Spleen (tissue), 7 donors: ENCODE measurements at regions not wholly inside any gene's neighbourhood (a gene's known extent, or its start where the extent isn't known, plus 50 kb on each side); places are given as distances from the start of the nearest gene placed in this dataset.

Experiments used
- POLR2A ChIP-seq, 3 donors: fragments of 450-650 bp; IDR thresholded peaks; one replicate each; pipeline ENCODE4 v1.5.1; 2017; ENCODE audit warnings: antibody characterized with exemption in 3 of 3, mild to moderate bottlenecking in 1 of 3
- POLR2AphosphoS5 ChIP-seq, 3 donors: sonication (generic); formaldehyde crosslinking; IDR thresholded peaks; one replicate each; pipeline ENCODE4 v1.5.1; 2017; ENCODE audit warnings: antibody characterized with exemption in 3 of 3
- TF ChIP-seq, protein P1 (sequence below), 11 experiments: fragments of 200-600 bp in 7 of 11; fragments of 450-650 bp in 4 of 11; sonication (generic) in 4 of 11; IDR thresholded peaks in 8 of 11; conservative IDR thresholded peaks in 3 of 11; 1 replicate in 7 of 11; 2 replicates in 4 of 11; pipeline versions ENCODE4 v1.4.0 to v1.8.0; 2016 to 2021; ENCODE audit warnings: antibody characterized with exemption in 11 of 11, inconsistent platforms in 4 of 11, mild to moderate bottlenecking in 1 of 11
- donor health status: DM: no; HTN: no; CAD: no; lungs with moderate emphysema.
- donor health status: DM: no; HTN: no; CAD: no.
- donor health status: DM: no; HTN: no; CAD: no.

DNA sequence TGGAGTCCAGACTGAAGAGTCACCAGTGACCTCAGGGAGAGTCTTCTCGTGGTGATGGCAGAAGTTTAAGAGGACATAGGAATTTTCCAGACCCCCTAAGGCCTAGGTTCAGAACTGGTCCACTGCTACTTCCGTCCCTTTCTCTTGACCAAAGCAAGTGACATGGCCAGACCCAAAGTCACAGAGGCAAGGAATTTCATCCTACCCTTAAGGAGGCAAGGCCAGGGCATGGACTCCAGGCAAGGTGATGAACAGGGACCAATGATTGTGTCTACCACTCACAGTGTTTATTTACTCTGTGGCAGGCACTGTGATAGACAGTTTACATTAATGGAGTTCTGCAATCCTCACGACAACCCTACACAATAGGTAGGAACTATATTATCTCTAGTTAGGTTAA, 265.1 kb downstream of the GLI2 start:
- TF ChIP-seq, protein P1, sequence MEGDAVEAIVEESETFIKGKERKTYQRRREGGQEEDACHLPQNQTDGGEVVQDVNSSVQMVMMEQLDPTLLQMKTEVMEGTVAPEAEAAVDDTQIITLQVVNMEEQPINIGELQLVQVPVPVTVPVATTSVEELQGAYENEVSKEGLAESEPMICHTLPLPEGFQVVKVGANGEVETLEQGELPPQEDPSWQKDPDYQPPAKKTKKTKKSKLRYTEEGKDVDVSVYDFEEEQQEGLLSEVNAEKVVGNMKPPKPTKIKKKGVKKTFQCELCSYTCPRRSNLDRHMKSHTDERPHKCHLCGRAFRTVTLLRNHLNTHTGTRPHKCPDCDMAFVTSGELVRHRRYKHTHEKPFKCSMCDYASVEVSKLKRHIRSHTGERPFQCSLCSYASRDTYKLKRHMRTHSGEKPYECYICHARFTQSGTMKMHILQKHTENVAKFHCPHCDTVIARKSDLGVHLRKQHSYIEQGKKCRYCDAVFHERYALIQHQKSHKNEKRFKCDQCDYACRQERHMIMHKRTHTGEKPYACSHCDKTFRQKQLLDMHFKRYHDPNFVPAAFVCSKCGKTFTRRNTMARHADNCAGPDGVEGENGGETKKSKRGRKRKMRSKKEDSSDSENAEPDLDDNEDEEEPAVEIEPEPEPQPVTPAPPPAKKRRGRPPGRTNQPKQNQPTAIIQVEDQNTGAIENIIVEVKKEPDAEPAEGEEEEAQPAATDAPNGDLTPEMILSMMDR (IDR thresholded peaks at IDR 0.05 in 8 of 11, conservative IDR thresholded peaks at IDR 0.05 in 3 of 11): no peak
- TF ChIP-seq POLR2A (IDR thresholded peaks at IDR 0.05) (no peak), POLR2AphosphoS5 (IDR thresholded peaks at IDR 0.05) (no peak)
